ENCODE measurements at regions not wholly inside any gene's neighbourhood (a gene's known extent, or its start where the extent isn't known, plus 50 kb on each side); places are given as distances from the start of the nearest gene placed in this dataset.
A peak's percentile ranks its signal among the peaks of the same experiment; 100 is the strongest.

DNA sequence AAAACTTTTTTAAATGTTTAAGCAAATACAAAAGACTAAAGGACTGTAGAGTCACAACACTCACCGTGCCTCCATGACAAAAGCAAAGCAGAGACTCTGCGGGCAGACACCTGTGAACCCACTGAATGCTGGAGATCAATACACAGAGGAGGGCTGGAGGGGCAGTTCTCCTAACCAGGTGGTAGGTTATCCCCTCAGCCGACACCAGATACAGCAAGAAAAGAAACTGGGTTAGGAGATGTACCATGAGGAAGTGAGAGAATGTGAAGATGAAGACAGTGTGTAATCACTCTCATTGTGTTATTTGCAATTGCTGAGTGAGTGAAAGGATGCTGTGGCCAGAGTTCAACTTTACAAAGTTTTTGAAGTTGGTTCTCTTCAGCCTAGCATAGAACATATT, 480.3 kb downstream of the BCL11B start:
- TF ChIP-seq SPI1 (IDR thresholded peaks at IDR 0.05; ENCODE audit: low read depth, low read length) (peak; percentile 39; the same call in 1 of the 2 replicates), TAF1 (IDR thresholded peaks at IDR 0.05; ENCODE audit: low read depth, low read length) (no peak)

Measured in GM12891 (cell line).